T-cell (primary cell): ENCODE measurements at regions not wholly inside any gene's neighbourhood (a gene's known extent, or its start where the extent isn't known, plus 50 kb on each side); places are given as distances from the start of the nearest gene placed in this dataset.

Experiments
- ATAC-seq, 4 experiments: fragments of 200-7000 bp in 3 of 4; fragments of 150-1000 bp in 1 of 4; cut with Tn5 transposase; replicated peaks in 1 of 4; 1 replicate in 3 of 4; 2 replicates in 1 of 4; pipeline ENCODE4 v1.10.0; 2021; ENCODE audit warnings: moderate library complexity in 3 of 4, mild to moderate bottlenecking in 2 of 4, moderate number of reproducible peaks in 1 of 4
- CTCF ChIA-PET, 2 donors: fragments of 300-600 bp; sonication (Branson Sonifier 250); formaldehyde crosslinking; loops; one replicate each; lab custom pipeline; 2022; ENCODE audit warnings: antibody characterized with exemption in 2 of 2; lab: Charles Lee
- POLR2A ChIA-PET, 2 donors: fragments of 300-600 bp; sonication (Branson Sonifier 250); formaldehyde crosslinking; loops; one replicate each; lab custom pipeline; 2022; ENCODE audit warnings: antibody characterized with exemption in 2 of 2; lab: Charles Lee
- DNase-seq, 35 experiments: peaks; one replicate each; pipeline versions ENCODE4 v3.0.0 to v3.0.0-alpha.2; 2013 to 2023
- H3K27ac ChIP-seq: one replicate; pipeline ENCODE4 v1.5.1; 2013; ENCODE audit warnings: low read length
- H3K27me3 ChIP-seq, 2 experiments: replicated peaks in 1 of 2; 1 replicate in 1 of 2; 2 replicates in 1 of 2; pipeline versions ENCODE4 v1.6.1 to v1.7.0; 2013; ENCODE audit warnings: low read length in 1 of 2, mixed read lengths in 1 of 2; ENCODE audit not compliant: control insufficient read depth in 2 of 2, insufficient read depth in 2 of 2; ENCODE audit errors: extremely low read depth in 1 of 2
- H3K36me3 ChIP-seq, 2 donors: 1 replicate in 1 of 2; 2 replicates in 1 of 2; pipeline versions ENCODE4 v1.6.1 to v1.7.0; 2013; ENCODE audit warnings: low read length in 1 of 2; ENCODE audit not compliant: control insufficient read depth in 2 of 2, insufficient read depth in 1 of 2; ENCODE audit errors: extremely low read depth in 1 of 2
- H3K4me1 ChIP-seq, 2 experiments: 1 replicate in 1 of 2; 2 replicates in 1 of 2; pipeline versions ENCODE4 v1.6.1 to v1.7.0; 2013; ENCODE audit warnings: low read length in 2 of 2, mixed read lengths in 1 of 2; ENCODE audit not compliant: insufficient read depth in 2 of 2, control insufficient read depth in 1 of 2; ENCODE audit errors: extremely low read depth in 1 of 2
- H3K4me3 ChIP-seq, 2 donors: 1 replicate in 1 of 2; 2 replicates in 1 of 2; pipeline versions ENCODE4 v1.5.1 to v1.7.0; 2013; ENCODE audit warnings: mild to moderate bottlenecking in 2 of 2, low read length in 1 of 2, moderate library complexity in 1 of 2; ENCODE audit not compliant: control insufficient read depth in 1 of 2; ENCODE audit errors: extremely low read depth in 1 of 2
- H3K9me3 ChIP-seq: 2 replicates; pipeline ENCODE4 v1.7.0; 2013
- H3K27ac Mint-ChIP-seq, 2 donors: one replicate each; pipeline ENCODE4 v1.8.0; 2020 to 2021; ENCODE audit warnings: mild to moderate bottlenecking in 2 of 2, mixed read lengths in 2 of 2
- H3K27me3 Mint-ChIP-seq, 2 donors: one replicate each; pipeline ENCODE4 v1.8.0; 2021 to 2022; ENCODE audit warnings: mixed read lengths in 2 of 2
- H3K36me3 Mint-ChIP-seq: one replicate; pipeline ENCODE4 v1.8.0; 2021; ENCODE audit warnings: mixed read lengths
- H3K4me1 Mint-ChIP-seq, 3 donors: one replicate each; pipeline ENCODE4 v1.8.0; 2020 to 2022; ENCODE audit warnings: mixed read lengths in 3 of 3, mild to moderate bottlenecking in 1 of 3
- H3K4me3 Mint-ChIP-seq, 3 donors: one replicate each; pipeline ENCODE4 v1.8.0; 2020 to 2022; ENCODE audit warnings: mild to moderate bottlenecking in 3 of 3, mixed read lengths in 3 of 3, moderate library complexity in 3 of 3
- H3K9me3 Mint-ChIP-seq, 3 donors: one replicate each; pipeline ENCODE4 v1.8.0; 2020 to 2022; ENCODE audit warnings: mixed read lengths in 3 of 3
- WGBS: methylation state at CpG from one replicate; pipeline ENCODE4 v1.1.5; 2013; ENCODE audit warnings: missing lambda C conversion rate; ENCODE audit not compliant: insufficient coverage; 5-methylcytosine and 5-hydroxymethylcytosine counted together

DNA sequence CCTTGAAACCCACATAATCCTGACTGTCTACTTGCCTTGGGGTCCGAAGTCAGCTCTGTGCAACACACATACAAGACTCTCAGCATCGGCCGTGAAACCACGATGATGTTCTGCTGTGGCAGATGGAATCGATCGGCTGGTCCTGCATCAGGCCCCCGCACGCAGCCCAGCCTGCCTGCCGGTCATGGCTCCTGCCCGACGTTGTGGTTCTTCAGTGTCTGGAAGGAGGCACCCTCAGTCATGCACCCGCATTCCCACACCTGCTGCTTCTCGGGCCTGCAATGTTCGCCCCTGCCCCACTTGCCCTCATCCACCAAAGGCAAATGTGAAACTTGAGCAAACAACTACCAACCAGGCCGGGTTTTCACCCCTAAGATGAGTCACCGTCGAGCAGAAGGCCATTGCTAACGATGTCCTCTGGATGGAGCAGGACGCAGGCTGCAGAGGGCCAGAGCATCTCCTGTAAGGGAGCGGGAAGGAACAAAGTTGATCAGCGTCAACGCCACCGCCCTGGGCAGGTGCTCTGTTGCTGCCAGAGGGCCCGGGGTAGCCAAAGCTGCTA is 128.9 kb upstream of the PDE10A start:
- H3K4me3 Mint-ChIP-seq = no peak overlapping the region
- ChIA-PET POLR2A (no interaction called here), CTCF (no interaction called here)
- H3K36me3 ChIP-seq = no peaks in the 10 kb centered on the region
- peaks cover 0 to 7% of the 10 kb centered on the region in 2 donors for H3K27me3 Mint-ChIP-seq
- H3K4me3 ChIP-seq = no peak overlapping the region
- no peaks in the 10 kb centered on the region for H3K9me3 ChIP-seq
- WGBS = 86% methylated on average over 23 of the region's 24 CpGs
- H3K27me3 ChIP-seq = peaks cover 0 to 9% of the 10 kb centered on the region in 2 experiments
- H3K27ac Mint-ChIP-seq = no peak overlapping the region
- H3K27ac ChIP-seq = no peak overlapping the region
- no peaks in the 10 kb centered on the region for H3K4me1 ChIP-seq
- H3K36me3 Mint-ChIP-seq = no peaks in the 10 kb centered on the region
- H3K4me1 Mint-ChIP-seq = no peaks in the 10 kb centered on the region
- H3K9me3 Mint-ChIP-seq = no peaks in the 10 kb centered on the region
- ATAC-seq (no peak), DNase-seq (no peak)

DNA sequence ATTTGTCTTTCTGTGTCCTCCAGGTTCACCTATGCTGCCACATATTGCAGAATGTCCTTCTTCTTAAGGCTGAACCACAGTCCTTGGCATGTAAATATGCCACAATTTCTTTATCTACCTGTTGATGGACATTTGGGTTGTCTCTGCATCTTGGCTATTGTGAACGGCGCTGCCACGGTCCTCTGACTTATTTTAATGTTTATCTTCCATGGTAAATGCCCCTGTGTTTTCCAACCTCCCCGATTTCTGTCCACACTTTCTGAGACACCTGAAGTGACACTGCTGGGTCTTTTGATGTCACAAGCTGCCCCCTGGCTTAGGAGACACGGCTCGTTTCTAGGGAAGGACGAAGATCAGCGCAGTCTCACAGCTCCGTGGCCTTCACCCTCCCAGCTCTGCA is 128.3 kb upstream of the PDE10A start:
- no peaks in the 10 kb centered on the region for H3K4me1 Mint-ChIP-seq
- POLR2A ChIA-PET = no interaction called here

DNA sequence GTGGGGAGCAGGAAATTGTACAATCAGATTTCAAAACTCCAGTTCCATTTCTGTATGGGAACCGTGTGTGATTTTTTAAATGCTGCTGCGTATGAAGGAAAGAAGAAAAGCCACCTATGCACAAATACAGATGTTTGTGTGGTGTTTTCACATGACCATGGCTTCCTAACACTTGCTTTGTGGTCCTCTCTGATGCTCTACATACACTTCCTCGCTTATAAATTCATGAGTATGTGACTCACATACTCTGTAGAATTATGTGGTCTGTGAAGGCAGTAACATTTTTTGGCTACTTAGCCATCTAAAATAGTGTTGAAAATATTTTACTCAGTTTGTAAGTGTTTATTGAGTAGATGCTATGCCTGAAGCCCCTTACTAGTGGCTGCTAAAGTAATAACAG is 119.8 kb upstream of the PDE10A start:
- Histone ChIP-seq H3K9me3 (no peaks in the 10 kb centered on the region), H3K4me3 (no peak overlapping the region), H3K36me3 (no peaks in the 10 kb centered on the region), H3K4me1 (no peaks in the 10 kb centered on the region), H3K27me3 (peaks cover 0 to 3% of the 10 kb centered on the region in 2 experiments), H3K27ac (no peak overlapping the region)
- H3K36me3 Mint-ChIP-seq = no peaks in the 10 kb centered on the region
- H3K4me3 Mint-ChIP-seq = no peak overlapping the region
- ChIA-PET POLR2A (no interaction called here), CTCF (no interaction called here)
- H3K27me3 Mint-ChIP-seq = peaks cover 15 to 17% of the 10 kb centered on the region in 2 donors
- H3K27ac Mint-ChIP-seq = no peak overlapping the region
- no CpG with 5 or more reads among the region's 3 CpGs for WGBS
- no peaks in the 10 kb centered on the region for H3K9me3 Mint-ChIP-seq
- no peaks in the 10 kb centered on the region for H3K4me1 Mint-ChIP-seq
- ATAC-seq (no peak), DNase-seq (no peak)

More for the DNA sequence above, 128.3 kb upstream of the PDE10A start:
- no peak overlapping the region for H3K27ac Mint-ChIP-seq
- CTCF ChIA-PET = no interaction called here
- peaks cover 0 to 9% of the 10 kb centered on the region in 2 experiments for H3K27me3 ChIP-seq
- ATAC-seq = no peak
- no peak overlapping the region for H3K4me3 Mint-ChIP-seq
- H3K4me3 ChIP-seq = no peak overlapping the region
- H3K9me3 Mint-ChIP-seq = no peaks in the 10 kb centered on the region
- H3K27ac ChIP-seq = no peak overlapping the region
- no peak for DNase-seq
- no peaks in the 10 kb centered on the region for H3K4me1 ChIP-seq
- no peaks in the 10 kb centered on the region for H3K9me3 ChIP-seq
- H3K36me3 Mint-ChIP-seq = no peaks in the 10 kb centered on the region
- peaks cover 0 to 7% of the 10 kb centered on the region in 2 donors for H3K27me3 Mint-ChIP-seq
- 66% methylated on average over 6 of the region's 9 CpGs for WGBS
- H3K36me3 ChIP-seq = no peaks in the 10 kb centered on the region

DNA sequence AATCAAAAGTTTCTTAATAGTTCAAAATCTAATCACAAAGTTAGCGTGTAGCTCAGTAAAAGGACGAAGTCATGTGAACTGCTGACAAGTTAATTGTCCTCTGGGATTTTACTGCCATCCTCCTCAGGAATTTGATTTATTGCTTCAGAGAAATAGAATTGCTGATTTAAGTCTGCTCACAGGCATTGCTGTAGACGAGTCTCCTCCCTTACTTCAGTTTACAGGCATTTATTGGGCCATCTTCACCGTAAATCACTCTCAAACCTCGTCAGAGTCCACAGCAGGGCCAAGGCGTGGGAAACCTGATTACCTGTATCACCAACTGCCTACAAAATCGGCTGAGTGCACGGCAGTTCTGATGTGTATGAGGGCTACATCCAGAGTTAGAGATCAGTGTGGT is 119.1 kb upstream of the PDE10A start:
- no peaks in the 10 kb centered on the region for H3K9me3 Mint-ChIP-seq
- Histone ChIP-seq H3K4me1 (no peaks in the 10 kb centered on the region), H3K4me3 (no peak overlapping the region), H3K27ac (no peak overlapping the region), H3K9me3 (no peaks in the 10 kb centered on the region), H3K27me3 (peaks cover 0 to 8% of the 10 kb centered on the region in 2 experiments), H3K36me3 (no peaks in the 10 kb centered on the region)
- no peak overlapping the region for H3K4me3 Mint-ChIP-seq
- POLR2A ChIA-PET = no interaction called here
- no peak overlapping the region for H3K27ac Mint-ChIP-seq
- H3K36me3 Mint-ChIP-seq = no peaks in the 10 kb centered on the region
- WGBS = 80% methylated on average over 2 of the region's 8 CpGs
- no peaks in the 10 kb centered on the region for H3K4me1 Mint-ChIP-seq
- CTCF ChIA-PET = no interaction called here
- no peak for DNase-seq
- no peak for ATAC-seq
- peaks cover 17 to 18% of the 10 kb centered on the region in 2 donors for H3K27me3 Mint-ChIP-seq

DNA sequence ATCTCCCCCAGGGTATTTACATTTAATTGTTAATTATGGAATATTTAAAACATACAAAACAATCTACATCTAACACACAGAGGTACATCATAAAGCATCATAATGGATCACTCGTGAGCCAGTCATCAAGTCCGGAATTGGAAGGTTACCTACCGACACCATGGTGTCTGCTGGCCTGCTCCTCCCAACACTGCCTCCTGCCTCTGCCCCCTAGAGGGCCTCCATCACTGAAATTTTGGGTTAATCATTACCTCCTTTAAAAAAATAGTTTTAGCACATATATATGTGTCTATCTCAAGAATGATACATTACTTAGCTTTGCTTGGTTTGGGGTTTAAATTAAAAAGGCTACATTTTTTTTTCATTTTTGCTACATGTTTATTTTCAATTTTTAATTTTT is 114.6 kb upstream of the PDE10A start:
- DNase-seq (no peak), ATAC-seq (no peak)
- Mint-ChIP-seq H3K27ac (no peak overlapping the region), H3K9me3 (no peaks in the 10 kb centered on the region), H3K27me3 (peaks cover 11 to 26% of the 10 kb centered on the region in 2 donors), H3K4me1 (peaks cover 0 to 2% (median 0%) of the 10 kb centered on the region in 3 donors), H3K36me3 (no peaks in the 10 kb centered on the region), H3K4me3 (no peak overlapping the region)
- WGBS = 100% methylated on average over 1 of the region's 3 CpGs
- no peak overlapping the region for H3K27ac ChIP-seq
- no peaks in the 10 kb centered on the region for H3K4me1 ChIP-seq
- H3K27me3 ChIP-seq = peaks cover 3 to 18% of the 10 kb centered on the region in 2 experiments
- H3K36me3 ChIP-seq = no peaks in the 10 kb centered on the region
- no peak overlapping the region for H3K4me3 ChIP-seq
- H3K9me3 ChIP-seq = no peaks in the 10 kb centered on the region
- ChIA-PET POLR2A (interaction anchor here in 1 of 2 donors (0.6 kb wide), 1 partner anchor 408 kb away, joined by 11 read pairs; no protein-coding TSS in a partner anchor), CTCF (no interaction called here)

DNA sequence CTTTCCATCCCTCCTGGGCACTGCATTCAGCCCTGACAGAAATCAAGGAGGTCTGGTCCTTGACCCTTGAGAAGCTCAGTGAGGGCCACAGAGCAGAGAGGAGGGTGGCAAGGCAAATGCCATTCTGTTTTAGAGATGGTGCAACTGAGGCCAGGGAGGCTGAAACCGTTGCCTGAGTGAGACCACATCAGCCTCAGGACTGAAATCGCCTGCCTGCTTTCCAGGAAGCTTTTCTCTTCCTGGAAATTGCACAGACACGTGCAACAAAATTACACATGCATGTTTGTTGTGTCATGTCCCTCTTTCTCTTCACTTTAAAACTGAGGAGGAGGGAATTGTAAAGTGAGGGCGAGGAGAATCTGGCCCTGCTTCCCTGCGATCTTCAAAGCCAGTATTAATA is 113.7 kb upstream of the PDE10A start:
- no peak for DNase-seq
- Mint-ChIP-seq H3K4me1 (peaks cover 0 to 2% (median 0%) of the 10 kb centered on the region in 3 donors), H3K9me3 (no peaks in the 10 kb centered on the region), H3K4me3 (no peak overlapping the region), H3K27ac (no peak overlapping the region), H3K36me3 (no peaks in the 10 kb centered on the region), H3K27me3 (peaks cover 11 to 28% of the 10 kb centered on the region in 2 donors)
- Histone ChIP-seq H3K27me3 (peaks cover 3 to 21% of the 10 kb centered on the region in 2 experiments), H3K9me3 (no peaks in the 10 kb centered on the region), H3K27ac (no peak overlapping the region), H3K36me3 (no peaks in the 10 kb centered on the region), H3K4me1 (no peaks in the 10 kb centered on the region), H3K4me3 (no peak overlapping the region)
- ChIA-PET CTCF (no interaction called here), POLR2A (no interaction called here)
- WGBS = 14% methylated on average over 2 of the region's 5 CpGs
- ATAC-seq = no peak

DNA sequence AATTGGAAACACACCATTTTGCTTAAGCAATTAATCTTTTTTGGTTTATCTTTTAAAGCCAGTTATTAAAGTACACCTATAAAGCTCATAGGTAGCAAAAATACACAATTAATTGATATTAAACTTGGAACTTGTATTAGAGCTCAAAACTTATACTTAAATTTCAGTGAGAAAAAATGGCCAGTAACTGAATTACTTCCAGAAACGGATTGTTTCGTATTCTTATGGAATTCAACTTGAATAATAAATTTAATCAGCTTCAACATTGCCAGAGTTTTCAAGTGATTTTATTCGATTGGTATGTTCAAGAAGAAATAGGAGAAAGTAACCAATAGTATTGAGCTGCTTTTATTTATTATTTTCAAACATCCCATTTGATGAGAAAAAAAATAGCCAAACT is 112.7 kb upstream of the PDE10A start:
- ATAC-seq (no peak), DNase-seq (no peak)
- Histone ChIP-seq H3K4me3 (no peak overlapping the region), H3K36me3 (no peaks in the 10 kb centered on the region), H3K4me1 (no peaks in the 10 kb centered on the region), H3K27me3 (peaks cover 3 to 21% of the 10 kb centered on the region in 2 experiments), H3K27ac (no peak overlapping the region), H3K9me3 (no peaks in the 10 kb centered on the region)
- POLR2A ChIA-PET = no interaction called here
- H3K9me3 Mint-ChIP-seq = no peaks in the 10 kb centered on the region
- H3K36me3 Mint-ChIP-seq = no peaks in the 10 kb centered on the region
- H3K27ac Mint-ChIP-seq = no peak overlapping the region
- no CpG with 5 or more reads among the region's 3 CpGs for WGBS
- CTCF ChIA-PET = no interaction called here
- peaks cover 13 to 27% of the 10 kb centered on the region in 2 donors for H3K27me3 Mint-ChIP-seq
- H3K4me1 Mint-ChIP-seq = peaks cover 0 to 2% (median 0%) of the 10 kb centered on the region in 3 donors
- H3K4me3 Mint-ChIP-seq = no peak overlapping the region
